Loucy (cell line): ENCODE measurements at regions not wholly inside any gene's neighbourhood (a gene's known extent, or its start where the extent isn't known, plus 50 kb on each side); places are given as distances from the start of the nearest gene placed in this dataset.

Source experiments
- EZH2phosphoT487 ChIP-seq: fragments of 200-600 bp; IDR thresholded peaks from 2 replicates; pipeline ENCODE4 v1.6.1; 2018; ENCODE audit warnings: antibody characterized with exemption, mild to moderate bottlenecking, moderate library complexity, borderline replicate concordance
- TF ChIP-seq, protein P1 (sequence below): fragments of 200-600 bp; sonication (generic); conservative IDR thresholded peaks from 2 replicates; pipeline ENCODE4 v1.5.1; 2014; ENCODE audit warnings: mild to moderate bottlenecking, antibody characterized with exemption, low read length

DNA sequence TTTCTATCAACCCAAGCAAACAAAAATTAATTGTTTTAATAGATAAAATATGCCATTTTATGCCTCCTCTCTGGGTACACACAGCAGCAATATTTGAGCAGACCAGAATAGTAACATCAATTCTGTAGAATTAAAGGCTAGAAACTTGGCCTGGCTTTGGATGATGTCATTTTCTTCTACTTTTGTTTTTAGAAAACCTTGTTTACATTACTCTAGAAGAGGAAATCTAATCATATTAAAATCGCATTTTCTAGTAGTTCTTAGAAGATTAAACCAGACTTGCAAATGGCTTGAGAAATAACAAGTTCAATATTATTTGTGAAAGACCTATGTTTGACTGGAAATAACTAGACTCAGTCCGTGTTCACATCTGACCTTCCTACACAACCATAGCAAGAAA lies 102.3 kb upstream of the RFX8 start:
- TF ChIP-seq, protein P1, sequence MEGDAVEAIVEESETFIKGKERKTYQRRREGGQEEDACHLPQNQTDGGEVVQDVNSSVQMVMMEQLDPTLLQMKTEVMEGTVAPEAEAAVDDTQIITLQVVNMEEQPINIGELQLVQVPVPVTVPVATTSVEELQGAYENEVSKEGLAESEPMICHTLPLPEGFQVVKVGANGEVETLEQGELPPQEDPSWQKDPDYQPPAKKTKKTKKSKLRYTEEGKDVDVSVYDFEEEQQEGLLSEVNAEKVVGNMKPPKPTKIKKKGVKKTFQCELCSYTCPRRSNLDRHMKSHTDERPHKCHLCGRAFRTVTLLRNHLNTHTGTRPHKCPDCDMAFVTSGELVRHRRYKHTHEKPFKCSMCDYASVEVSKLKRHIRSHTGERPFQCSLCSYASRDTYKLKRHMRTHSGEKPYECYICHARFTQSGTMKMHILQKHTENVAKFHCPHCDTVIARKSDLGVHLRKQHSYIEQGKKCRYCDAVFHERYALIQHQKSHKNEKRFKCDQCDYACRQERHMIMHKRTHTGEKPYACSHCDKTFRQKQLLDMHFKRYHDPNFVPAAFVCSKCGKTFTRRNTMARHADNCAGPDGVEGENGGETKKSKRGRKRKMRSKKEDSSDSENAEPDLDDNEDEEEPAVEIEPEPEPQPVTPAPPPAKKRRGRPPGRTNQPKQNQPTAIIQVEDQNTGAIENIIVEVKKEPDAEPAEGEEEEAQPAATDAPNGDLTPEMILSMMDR = no peak
- no peak for TF ChIP-seq EZH2phosphoT487
